A549 (cell line): ENCODE measurements at regions not wholly inside any gene's neighbourhood (a gene's known extent, or its start where the extent isn't known, plus 50 kb on each side); places are given as distances from the start of the nearest gene placed in this dataset.

ENCODE experiments used
- ATAC-seq, 2 experiments: fragments of 200-7000 bp in 1 of 2; fragments of >200 bp in 1 of 2; cut with Nextera tagmentation in 1 of 2; cut with Tn5 transposase in 1 of 2; 3 replicates each; pipeline versions ENCODE4 v1.8.0 to v1.9.1; 2018 to 2020; ENCODE audit warnings: mild to moderate bottlenecking in 1 of 2, moderate library complexity in 1 of 2
- CTCF ChIA-PET: fragments of 300-600 bp; sonication (Branson Sonifier 250); formaldehyde crosslinking; extraction: SDS; loops from one replicate; lab custom pipeline; 2021; ENCODE audit warnings: antibody characterized with exemption, inconsistent platforms; lab: Yijun Ruan, JAX
- POLR2A ChIA-PET: fragments of 350-600 bp; formaldehyde crosslinking; extraction: SDS; loops from one replicate; lab custom pipeline; 2021; ENCODE audit warnings: antibody characterized with exemption, inconsistent platforms; lab: Yijun Ruan, JAX
- DNase-seq, 2 experiments: peaks; one replicate each; pipeline versions ENCODE4 v3.0.0 to v3.0.0-alpha.2; 2011 to 2016; ENCODE audit warnings: low read depth in 1 of 2, low spot score in 1 of 2
- FAIRE-seq: peaks from 2 replicates; lab custom pipeline; 2011; peaks lifted over from hg19 to GRCh38; lab: Jason Lieb, UNC
- H3K27ac ChIP-seq, 2 experiments: fragments of >200 bp; sonication (Bioruptor Twin); formaldehyde crosslinking; 3 replicates each; pipeline ENCODE4 v1.5.1; 2016 to 2017
- H3K4me1 ChIP-seq: fragments of >200 bp; sonication (Bioruptor Twin); formaldehyde crosslinking; 3 replicates; pipeline ENCODE4 v1.6.1; 2016
- H3K4me2 ChIP-seq: fragments of >200 bp; sonication (Bioruptor Twin); formaldehyde crosslinking; 3 replicates; pipeline ENCODE4 v1.6.1; 2016
- H3K4me3 ChIP-seq: fragments of >200 bp; sonication (Bioruptor Twin); formaldehyde crosslinking; 3 replicates; pipeline ENCODE4 v1.5.1; 2016
- H3K9me3 ChIP-seq: fragments of >200 bp; sonication (Bioruptor Twin); formaldehyde crosslinking; 3 replicates; pipeline ENCODE4 v1.6.1; 2016
- ATOH8 ChIP-seq: fragments of 250-450 bp; sonication (Bioruptor Pico); IDR thresholded peaks from 2 replicates; pipeline ENCODE4 v1.5.0; 2020; ENCODE audit warnings: low read depth, mild to moderate bottlenecking, moderate library complexity
- BHLHE40 ChIP-seq: IDR thresholded peaks from 2 replicates; pipeline ENCODE4 v1.6.1; 2012; ENCODE audit warnings: low read depth, low read length, inconsistent platforms
- CBX2 ChIP-seq: fragments of 200-600 bp; sonication (generic); IDR thresholded peaks from 2 replicates; pipeline ENCODE4 v1.6.1; 2016; ENCODE audit warnings: low read depth, mild to moderate bottlenecking, borderline replicate concordance
- CEBPB ChIP-seq, 2 experiments: fragments of >200 bp in 1 of 2; sonication (Bioruptor Twin) in 1 of 2; formaldehyde crosslinking in 1 of 2; IDR thresholded peaks; 2 replicates each; pipeline ENCODE4 v1.6.1; 2012 to 2016
- CHD4 ChIP-seq: fragments of 200-600 bp; sonication (generic); IDR thresholded peaks from 2 replicates; pipeline ENCODE4 v1.6.1; 2016; ENCODE audit warnings: antibody characterized with exemption, mild to moderate bottlenecking, borderline replicate concordance
- E2F6 ChIP-seq: IDR thresholded peaks from 2 replicates; pipeline ENCODE4 v1.6.1; 2012; ENCODE audit warnings: low read depth, borderline replicate concordance
- EHF ChIP-seq: fragments of 250-450 bp; sonication (Bioruptor Pico); IDR thresholded peaks from 2 replicates; pipeline ENCODE4 v1.5.0; 2020; ENCODE audit warnings: mild to moderate bottlenecking
- EHMT2 ChIP-seq: fragments of 200-600 bp; sonication (generic); IDR thresholded peaks from 2 replicates; pipeline ENCODE4 v1.6.1; 2016; ENCODE audit warnings: antibody characterized with exemption, low read depth, mild to moderate bottlenecking, moderate library complexity
- FOSB ChIP-seq: fragments of 250-450 bp; sonication (Bioruptor Pico); IDR thresholded peaks from 2 replicates; pipeline ENCODE4 v1.5.0; 2020; ENCODE audit warnings: mild to moderate bottlenecking, moderate library complexity
- FOSL2 ChIP-seq, 2 experiments: fragments of 450-650 bp in 1 of 2; fragments of >200 bp in 1 of 2; sonication (Bioruptor Twin) in 1 of 2; formaldehyde crosslinking; IDR thresholded peaks; 2 replicates each; pipeline versions ENCODE4 v1.5.0 to v1.6.1; 2016 to 2020; ENCODE audit warnings: mild to moderate bottlenecking in 1 of 2, moderate library complexity in 1 of 2
- FOXS1 ChIP-seq: fragments of 250-450 bp; sonication (Bioruptor Pico); IDR thresholded peaks from 2 replicates; pipeline ENCODE4 v1.5.0; 2020; ENCODE audit warnings: mild to moderate bottlenecking, moderate library complexity
- HDAC2 ChIP-seq: fragments of 200-600 bp; sonication (generic); IDR thresholded peaks from 2 replicates; pipeline ENCODE4 v1.6.1; 2016
- HEYL ChIP-seq: fragments of 250-450 bp; sonication (Bioruptor Pico); IDR thresholded peaks from 2 replicates; pipeline ENCODE4 v1.8.0; 2021; ENCODE audit warnings: mild to moderate bottlenecking, moderate library complexity
- HOXB5 ChIP-seq: fragments of 250-450 bp; sonication (Bioruptor Pico); IDR thresholded peaks from 2 replicates; pipeline ENCODE4 v1.5.0; 2020; ENCODE audit warnings: mild to moderate bottlenecking, moderate library complexity
- KDM5A ChIP-seq: fragments of 200-600 bp; sonication (generic); IDR thresholded peaks from 2 replicates; pipeline ENCODE4 v1.6.1; 2016; ENCODE audit warnings: antibody characterized with exemption, mild to moderate bottlenecking
- MAZ ChIP-seq: fragments of 150-350 bp; IDR thresholded peaks from 2 replicates; pipeline ENCODE4 v1.6.1; 2014; ENCODE audit warnings: antibody characterized with exemption, low read depth, low read length, borderline replicate concordance
- MYC ChIP-seq: IDR thresholded peaks from 2 replicates; pipeline ENCODE4 v1.6.1; 2012; ENCODE audit warnings: mild to moderate bottlenecking, inconsistent platforms, low read length, improper control_type of control experiment, borderline replicate concordance
- NPAS2 ChIP-seq: fragments of 250-450 bp; sonication (Bioruptor Pico); IDR thresholded peaks from 2 replicates; pipeline ENCODE4 v1.8.0; 2022; ENCODE audit warnings: mild to moderate bottlenecking, moderate library complexity, borderline replicate concordance
- NR3C1 ChIP-seq: fragments of >200 bp; sonication (Bioruptor Twin); formaldehyde crosslinking; IDR thresholded peaks from 3 replicates; pipeline ENCODE4 v1.6.1; 2017
- PBX3 ChIP-seq: IDR thresholded peaks from 2 replicates; pipeline ENCODE4 v1.6.1; 2012
- POLR2AphosphoS2 ChIP-seq: conservative IDR thresholded peaks from 2 replicates; pipeline ENCODE4 v1.6.1; 2012; ENCODE audit warnings: low read length, improper control_type of control experiment, inconsistent platforms
- RCOR1 ChIP-seq: fragments of 150-350 bp; IDR thresholded peaks from 2 replicates; pipeline ENCODE4 v1.6.1; 2014; ENCODE audit warnings: antibody characterized with exemption, low read length, low read depth
- REST ChIP-seq: fragments of 200-600 bp; sonication (generic); IDR thresholded peaks from 2 replicates; pipeline ENCODE4 v1.6.1; 2016; ENCODE audit warnings: antibody characterized with exemption, mild to moderate bottlenecking, moderate library complexity
- RNF2 ChIP-seq: fragments of 200-600 bp; sonication (generic); IDR thresholded peaks from 2 replicates; pipeline ENCODE4 v1.6.1; 2016; ENCODE audit warnings: low read depth, mild to moderate bottlenecking, antibody characterized with exemption, moderate library complexity, borderline replicate concordance
- SMC3 ChIP-seq: fragments of >200 bp; sonication (Bioruptor Twin); formaldehyde crosslinking; IDR thresholded peaks from 3 replicates; pipeline ENCODE4 v1.6.1; 2018; ENCODE audit warnings: inconsistent platforms
- TFCP2L1 ChIP-seq: fragments of 250-450 bp; sonication (Bioruptor Pico); IDR thresholded peaks from 2 replicates; pipeline ENCODE4 v1.5.0; 2021; ENCODE audit warnings: mild to moderate bottlenecking
- TP53 ChIP-seq: fragments of 250-450 bp; sonication (Bioruptor Pico); IDR thresholded peaks from 2 replicates; pipeline ENCODE4 v1.5.0; 2021; ENCODE audit warnings: mild to moderate bottlenecking, moderate library complexity
- ZFP36 ChIP-seq: fragments of 450-650 bp; IDR thresholded peaks from 2 replicates; pipeline ENCODE4 v1.6.1; 2014; ENCODE audit warnings: borderline replicate concordance; ENCODE audit not compliant: partially characterized antibody
- ZNF302 ChIP-seq: fragments of 250-450 bp; sonication (Bioruptor Pico); IDR thresholded peaks from 2 replicates; pipeline ENCODE4 v1.9.0; 2021; ENCODE audit warnings: inconsistent platforms, mild to moderate bottlenecking, moderate library complexity
- ZSCAN20 ChIP-seq: fragments of 250-450 bp; sonication (Bioruptor Pico); IDR thresholded peaks from 2 replicates; pipeline ENCODE4 v1.8.0; 2022; ENCODE audit warnings: mild to moderate bottlenecking, moderate library complexity
- WGBS: methylation state at CpG from one replicate; pipeline ENCODE4 v1.1.6; 2017; ENCODE audit errors: missing lambda C conversion rate; 5-methylcytosine and 5-hydroxymethylcytosine counted together

GRCh38 chr4:138062929-138063328, 179.2 kb downstream of the SLC7A11 start:
- peak in 1 of 2 experiments; percentile 69; a peak in 2 of 6 replicates for ATAC-seq
- H3K4me2 ChIP-seq = no peak overlapping the region
- 93% methylated on average over 2 of the region's 2 CpGs for WGBS
- no peaks in the 10 kb centered on the region for H3K4me1 ChIP-seq
- no peak for TF ChIP-seq RCOR1
- TF ChIP-seq RNF2 = no peak
- TF ChIP-seq SMC3 = no peak
- no peak for TF ChIP-seq TFCP2L1 (CRISPR knock-in tag)
- no peak for TF ChIP-seq CEBPB (IDR thresholded peaks at IDR 0.05)
- TF ChIP-seq PBX3 = no peak
- TF ChIP-seq EHMT2 = no peak
- TF ChIP-seq NPAS2 (CRISPR knock-in tag) = no peak
- no peak for TF ChIP-seq FOSB (CRISPR knock-in tag)
- TF ChIP-seq FOSL2 (IDR thresholded peaks at IDR 0.05) = no peak
- no peak for TF ChIP-seq FOSL2 (CRISPR knock-in tag; IDR thresholded peaks at IDR 0.05)
- TF ChIP-seq ATOH8 (CRISPR knock-in tag) = no peak
- TF ChIP-seq TP53 = no peak
- TF ChIP-seq, all 56 proteins: peak for 0
- FAIRE-seq (no peak), DNase-seq (no peak)
- CTCF ChIA-PET = interaction anchor here (0.7 to 1.8 kb wide), 3 partner anchors 11 to 28 kb away, joined by 3 to 4 read pairs (median 4); no protein-coding TSS in a partner anchor
- no peak overlapping the region for H3K27ac ChIP-seq
- H3K4me3 ChIP-seq = no peak overlapping the region
- POLR2A ChIA-PET = no interaction called here
- H3K9me3 ChIP-seq = no peaks in the 10 kb centered on the region

- Histone ChIP-seq H3K4me1 (peaks cover 15% of the 10 kb centered on the region), H3K9me3 (no peaks in the 10 kb centered on the region), H3K27ac (no peak overlapping the region), H3K4me2 (no peak overlapping the region), H3K4me3 (no peak overlapping the region)
- CTCF ChIA-PET = no interaction called here
- POLR2A ChIA-PET = no interaction called here
- WGBS = 56% methylated on average over 2 of the region's 2 CpGs
- FAIRE-seq (no peak), ATAC-seq (no peak), DNase-seq (no peak)
- TF ChIP-seq ZFP36 = no peak
- TF ChIP-seq ZSCAN20 (CRISPR knock-in tag) = no peak
- no peak for TF ChIP-seq RNF2
- TF ChIP-seq MAZ = no peak
- no peak for TF ChIP-seq HEYL (CRISPR knock-in tag)
- TF ChIP-seq CBX2 = no peak
- no peak for TF ChIP-seq MYC
- TF ChIP-seq EHF (CRISPR knock-in tag) = no peak
- TF ChIP-seq HDAC2 = no peak
- TF ChIP-seq RCOR1 = no peak
- no peak for TF ChIP-seq NPAS2 (CRISPR knock-in tag)
Observed at GRCh38 chr4:138056541-138056940, 185.6 kb downstream of the SLC7A11 start.

GRCh38 chr4:138055890-138056289, 186.3 kb downstream of the SLC7A11 start:
- Histone ChIP-seq H3K4me1 (peaks cover 16% of the 10 kb centered on the region), H3K9me3 (no peaks in the 10 kb centered on the region), H3K27ac (no peak overlapping the region), H3K4me2 (no peak overlapping the region), H3K4me3 (no peak overlapping the region)
- FAIRE-seq (no peak), DNase-seq (no peak), ATAC-seq (no peak)
- 93% methylated on average over 2 of the region's 2 CpGs for WGBS
- POLR2A ChIA-PET = no interaction called here
- CTCF ChIA-PET = interaction anchor here (0.7 kb wide), 1 partner anchor 625 kb away, joined by 3 read pairs; no protein-coding TSS in a partner anchor
- TF ChIP-seq BHLHE40 = no peak
- TF ChIP-seq E2F6 = no peak
- TF ChIP-seq HOXB5 (CRISPR knock-in tag) = no peak
- TF ChIP-seq ZSCAN20 (CRISPR knock-in tag) = no peak
- no peak for TF ChIP-seq FOSB (CRISPR knock-in tag)
- no peak for TF ChIP-seq NR3C1
- no peak for TF ChIP-seq REST
- TF ChIP-seq FOXS1 = no peak
- TF ChIP-seq CHD4 = no peak
- no peak for TF ChIP-seq HDAC2
- no peak for TF ChIP-seq POLR2AphosphoS2
- no peak for TF ChIP-seq EHMT2
- TF ChIP-seq CEBPB (IDR thresholded peaks at IDR 0.05) = no peak
- no peak for TF ChIP-seq MAZ
- TF ChIP-seq KDM5A = no peak
- TF ChIP-seq ZNF302 = no peak
